GM18907 (cell line): ENCODE measurements at regions not wholly inside any gene's neighbourhood (a gene's known extent, or its start where the extent isn't known, plus 50 kb on each side); places are given as distances from the start of the nearest gene placed in this dataset.

Source experiments
- ATAC-seq: cut with Tn5 transposase; IDR thresholded peaks from one replicate; pipeline ENCODE4 v1.9.1; 2021; ENCODE audit warnings: mild to moderate bottlenecking, moderate library complexity; ENCODE audit not compliant: unreplicated experiment

- no peak for ATAC-seq
These were observed 643.6 kb downstream of the ACTL7B start for GRCh38 chr9:108212184-108212583.

GRCh38 chr9:108211411-108211955 is 644.3 kb downstream of the ACTL7B start:
- no peak for ATAC-seq

GRCh38 chr9:108209132-108209685 is 646.6 kb downstream of the ACTL7B start:
- no peak for ATAC-seq

- no peak for ATAC-seq
These were observed 648.1 kb downstream of the ACTL7B start for GRCh38 chr9:108207561-108208165.

GRCh38 chr9:108205276-108205675 is 650.5 kb downstream of the ACTL7B start:
- ATAC-seq, result no peak

GRCh38 chr9:108197899-108198298 is 657.9 kb downstream of the ACTL7B start:
- no peak for ATAC-seq

- no peak for ATAC-seq
These were observed 658.8 kb downstream of the ACTL7B start for GRCh38 chr9:108197008-108197365.

- ATAC-seq, result no peak
These were observed 659.3 kb downstream of the ACTL7B start for GRCh38 chr9:108196332-108197007.

- no peak for ATAC-seq
These were observed 661.6 kb downstream of the ACTL7B start for GRCh38 chr9:108194154-108194553.

GRCh38 chr9:108193026-108193710 is 662.6 kb downstream of the ACTL7B start:
- no peak for ATAC-seq

- ATAC-seq, result no peak
These were observed 664.7 kb downstream of the ACTL7B start for GRCh38 chr9:108191065-108191464.

- no peak for ATAC-seq
These were observed 666.8 kb downstream of the ACTL7B start for GRCh38 chr9:108188976-108189375.

- ATAC-seq, result no peak
These were observed 667.3 kb downstream of the ACTL7B start for GRCh38 chr9:108188482-108188881.

- no peak for ATAC-seq
These were observed 669.0 kb downstream of the ACTL7B start for GRCh38 chr9:108186642-108187395.

GRCh38 chr9:108185613-108186012 is 670.2 kb downstream of the ACTL7B start:
- no peak for ATAC-seq

- no peak for ATAC-seq
These were observed 670.8 kb downstream of the ACTL7B start for GRCh38 chr9:108184941-108185340.

GRCh38 chr9:108184009-108184408 is 671.8 kb downstream of the ACTL7B start:
- ATAC-seq, result no peak

GRCh38 chr9:108182950-108183381 is 672.8 kb downstream of the ACTL7B start:
- peak; percentile 91 for ATAC-seq

- no peak for ATAC-seq
These were observed 673.5 kb downstream of the ACTL7B start for GRCh38 chr9:108182270-108182669.

- ATAC-seq, result no peak
These were observed 674.3 kb downstream of the ACTL7B start for GRCh38 chr9:108181441-108181840.

GRCh38 chr9:108180541-108180940 is 675.2 kb downstream of the ACTL7B start:
- no peak for ATAC-seq
